ENCODE measurements at regions not wholly inside any gene's neighbourhood (a gene's known extent, or its start where the extent isn't known, plus 50 kb on each side); places are given as distances from the start of the nearest gene placed in this dataset.

GRCh38 chr15:87131067-87131466 is 1051.4 kb downstream of the AGBL1 start:
- no peak for DNase-seq

GRCh38 chr15:87129916-87130315 is 1050.2 kb downstream of the AGBL1 start:
- DNase-seq, result no peak

- DNase-seq, result no peak
Observed at GRCh38 chr15:87123676-87124382, 1044.2 kb downstream of the AGBL1 start.

- no peak for DNase-seq
Observed at GRCh38 chr15:87121336-87121735, 1041.7 kb downstream of the AGBL1 start.

- no peak for DNase-seq
Observed at GRCh38 chr15:87120555-87120954, 1040.9 kb downstream of the AGBL1 start.

GRCh38 chr15:87118846-87119245 is 1039.2 kb downstream of the AGBL1 start:
- no peak for DNase-seq

GRCh38 chr15:87118435-87118834 is 1038.8 kb downstream of the AGBL1 start:
- DNase-seq, result no peak

- no peak for DNase-seq
Observed at GRCh38 chr15:87115795-87116194, 1036.1 kb downstream of the AGBL1 start.

GRCh38 chr15:87099916-87100315 is 1020.2 kb downstream of the AGBL1 start:
- no peak for DNase-seq

GRCh38 chr15:87089551-87089950 is 1009.9 kb downstream of the AGBL1 start:
- DNase-seq, result no peak

GRCh38 chr15:87083201-87083600 is 1003.5 kb downstream of the AGBL1 start:
- no peak for DNase-seq

- no peak for DNase-seq
Observed at GRCh38 chr15:87082581-87082980, 1002.9 kb downstream of the AGBL1 start.

GRCh38 chr15:87080547-87080946 is 1000.9 kb downstream of the AGBL1 start:
- DNase-seq, result no peak

All from activated CD4-positive, alpha-beta T cell treated with anti-CD3 and anti-CD28 coated beads, Interleukin-2, amount 50 U/mL, for 48 hours (primary cell).